GM23338 (cell line): ENCODE measurements at regions not wholly inside any gene's neighbourhood (a gene's known extent, or its start where the extent isn't known, plus 50 kb on each side); places are given as distances from the start of the nearest gene placed in this dataset.

ENCODE experiments used
- ATAC-seq: fragments of 200-7000 bp; cut with Tn5 transposase; 3 replicates; pipeline ENCODE4 v1.9.1; 2020
- DNase-seq: peaks from one replicate; pipeline ENCODE4 v3.0.0-alpha.2; 2015; ENCODE audit warnings: low spot score
- H2AFZ ChIP-seq: fragments of 200-600 bp; sonication (generic); 2 replicates; pipeline ENCODE4 v1.8.0; 2016; ENCODE audit warnings: antibody characterized with exemption, mild to moderate bottlenecking, moderate library complexity
- H3F3A ChIP-seq: fragments of 200-600 bp; sonication (generic); replicated peaks from 2 replicates; pipeline ENCODE4 v1.8.0; 2017; ENCODE audit warnings: antibody characterized with exemption, mixed run types, low read depth
- H3K27ac ChIP-seq: fragments of 200-600 bp; sonication (generic); 2 replicates; pipeline ENCODE4 v1.6.1; 2016; ENCODE audit warnings: low read depth
- H3K27me3 ChIP-seq: fragments of 200-600 bp; sonication (generic); 2 replicates; pipeline ENCODE4 v1.8.0; 2016; ENCODE audit warnings: mild to moderate bottlenecking, mixed run types, moderate library complexity; ENCODE audit not compliant: insufficient read depth
- H3K36me3 ChIP-seq: fragments of 200-600 bp; sonication (generic); 2 replicates; pipeline ENCODE4 v1.8.0; 2016; ENCODE audit warnings: mild to moderate bottlenecking; ENCODE audit not compliant: insufficient read depth
- H3K4me1 ChIP-seq: fragments of 200-600 bp; sonication (generic); 2 replicates; pipeline ENCODE4 v1.8.0; 2016; ENCODE audit warnings: mild to moderate bottlenecking, moderate library complexity; ENCODE audit not compliant: insufficient read depth
- H3K4me2 ChIP-seq: fragments of 200-600 bp; sonication (generic); 2 replicates; pipeline ENCODE4 v1.7.1; 2017; ENCODE audit warnings: mixed run types
- H3K4me3 ChIP-seq: fragments of 200-600 bp; sonication (generic); 2 replicates; pipeline ENCODE4 v1.6.1; 2016; ENCODE audit warnings: mixed run types
- H3K79me2 ChIP-seq: fragments of 200-600 bp; sonication (generic); replicated peaks from 2 replicates; pipeline ENCODE4 v1.8.0; 2017; ENCODE audit warnings: mild to moderate bottlenecking; ENCODE audit not compliant: insufficient read depth
- H3K9me2 ChIP-seq: fragments of 200-600 bp; sonication (generic); 2 replicates; pipeline ENCODE4 v1.8.0; 2017; ENCODE audit not compliant: insufficient read depth
- H4K20me1 ChIP-seq: fragments of 200-600 bp; sonication (generic); replicated peaks from 2 replicates; pipeline ENCODE4 v1.8.0; 2017; ENCODE audit warnings: mild to moderate bottlenecking; ENCODE audit not compliant: insufficient read depth
- H3K27ac Mint-ChIP-seq: 2 replicates; pipeline ENCODE4 v1.8.0; 2020; ENCODE audit warnings: inconsistent platforms, mild to moderate bottlenecking, moderate library complexity, mixed read lengths
- H3K27me3 Mint-ChIP-seq: 3 replicates; pipeline ENCODE4 v1.8.0; 2022; ENCODE audit warnings: low read depth, mild to moderate bottlenecking, moderate library complexity, mixed read lengths, inconsistent platforms; ENCODE audit not compliant: insufficient read depth, poor library complexity
- H3K36me3 Mint-ChIP-seq: 3 replicates; pipeline ENCODE4 v1.8.0; 2021; ENCODE audit warnings: low read depth, mild to moderate bottlenecking, inconsistent platforms, moderate library complexity, mixed read lengths
- H3K4me1 Mint-ChIP-seq: 3 replicates; pipeline ENCODE4 v1.8.0; 2020; ENCODE audit warnings: mild to moderate bottlenecking, inconsistent platforms, mixed read lengths
- H3K4me3 Mint-ChIP-seq: 3 replicates; pipeline ENCODE4 v1.8.0; 2021; ENCODE audit warnings: moderate library complexity, mild to moderate bottlenecking, inconsistent platforms, mixed read lengths
- H3K9me3 Mint-ChIP-seq: 3 replicates; pipeline ENCODE4 v1.8.0; 2020; ENCODE audit warnings: moderate library complexity, mild to moderate bottlenecking, inconsistent platforms, mixed read lengths
- CREB1 ChIP-seq: fragments of 250-450 bp; sonication (Bioruptor Pico); IDR thresholded peaks from 2 replicates; pipeline ENCODE4 v1.5.0; 2020; ENCODE audit warnings: low read depth, mild to moderate bottlenecking, moderate library complexity
- EZH2 ChIP-seq: fragments of 200-600 bp; sonication (generic); IDR thresholded peaks from one replicate; pipeline ENCODE4 v1.8.0; 2017; ENCODE audit warnings: antibody characterized with exemption, mild to moderate bottlenecking, low read depth; ENCODE audit not compliant: unreplicated experiment
- EZH2phosphoT487 ChIP-seq: fragments of 200-600 bp; sonication (generic); IDR thresholded peaks from one replicate; pipeline ENCODE4 v1.8.1; 2018; ENCODE audit warnings: antibody characterized with exemption; ENCODE audit not compliant: unreplicated experiment
- JUNB ChIP-seq: IDR thresholded peaks from one replicate; pipeline ENCODE4 v1.6.1; 2016; ENCODE audit warnings: antibody characterized with exemption; ENCODE audit not compliant: unreplicated experiment
- NANOG ChIP-seq: IDR thresholded peaks from 2 replicates; pipeline ENCODE4 v1.6.1; 2016; ENCODE audit warnings: antibody characterized with exemption, borderline replicate concordance
- POLR2AphosphoS5 ChIP-seq: IDR thresholded peaks from 2 replicates; pipeline ENCODE4 v1.6.1; 2016; ENCODE audit warnings: antibody characterized with exemption, low read depth
- STAT1 ChIP-seq: IDR thresholded peaks from one replicate; pipeline ENCODE4 v1.6.1; 2016; ENCODE audit warnings: antibody characterized with exemption; ENCODE audit not compliant: unreplicated experiment
- ZNF331 ChIP-seq: fragments of 250-450 bp; sonication (Bioruptor Pico); IDR thresholded peaks from 2 replicates; pipeline ENCODE4 v1.5.0; 2020; ENCODE audit warnings: low read depth, mild to moderate bottlenecking, moderate library complexity
- TF ChIP-seq, protein P1 (sequence below): IDR thresholded peaks from 2 replicates; pipeline ENCODE4 v1.6.1; 2016; ENCODE audit warnings: antibody characterized with exemption
- TF ChIP-seq, protein P2 (sequence below), 2 experiments: fragments of 200-600 bp in 1 of 2; sonication (generic) in 1 of 2; conservative IDR thresholded peaks; 2 replicates each; pipeline versions ENCODE4 v1.5.1 to v1.6.1; 2016 to 2017; ENCODE audit warnings: antibody characterized with exemption in 2 of 2, low read depth in 2 of 2, mild to moderate bottlenecking in 2 of 2, moderate library complexity in 1 of 2
- TF ChIP-seq, protein P3 (sequence below): fragments of 250-450 bp; sonication (Bioruptor Pico); IDR thresholded peaks from 2 replicates; pipeline ENCODE4 v1.5.0; 2020; ENCODE audit warnings: mild to moderate bottlenecking, moderate library complexity

DNA sequence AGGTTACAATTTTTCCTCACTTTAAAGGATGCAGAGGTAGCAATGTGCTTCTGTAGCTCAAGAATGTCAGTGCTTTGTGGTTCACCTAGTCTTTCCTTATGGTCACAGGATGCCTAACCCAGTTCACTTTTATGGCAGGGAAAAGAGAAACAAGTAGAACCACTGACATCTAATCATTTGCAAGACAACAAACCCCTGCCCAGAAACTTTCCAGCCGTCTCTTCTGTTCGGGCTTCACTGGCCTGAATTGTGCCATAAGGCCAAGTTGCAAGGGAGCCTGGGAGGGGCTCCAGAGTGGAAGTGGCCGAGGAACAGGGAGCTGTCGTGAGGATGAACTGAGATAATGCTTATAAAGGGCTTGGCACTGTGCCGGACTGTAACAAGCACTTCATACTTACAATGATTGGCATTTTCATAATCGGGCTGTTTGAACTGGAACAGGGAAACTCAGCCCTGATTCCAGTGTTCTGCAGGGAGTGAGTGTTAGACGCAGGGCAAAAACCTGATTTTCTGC, 212.6 kb downstream of the BCAS1 start (continued):
- TF ChIP-seq EZH2: no peak
- TF ChIP-seq STAT1: no peak
- TF ChIP-seq, protein P1, sequence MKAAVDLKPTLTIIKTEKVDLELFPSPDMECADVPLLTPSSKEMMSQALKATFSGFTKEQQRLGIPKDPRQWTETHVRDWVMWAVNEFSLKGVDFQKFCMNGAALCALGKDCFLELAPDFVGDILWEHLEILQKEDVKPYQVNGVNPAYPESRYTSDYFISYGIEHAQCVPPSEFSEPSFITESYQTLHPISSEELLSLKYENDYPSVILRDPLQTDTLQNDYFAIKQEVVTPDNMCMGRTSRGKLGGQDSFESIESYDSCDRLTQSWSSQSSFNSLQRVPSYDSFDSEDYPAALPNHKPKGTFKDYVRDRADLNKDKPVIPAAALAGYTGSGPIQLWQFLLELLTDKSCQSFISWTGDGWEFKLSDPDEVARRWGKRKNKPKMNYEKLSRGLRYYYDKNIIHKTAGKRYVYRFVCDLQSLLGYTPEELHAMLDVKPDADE: no peak
- no peak for TF ChIP-seq EZH2phosphoT487
- TF ChIP-seq, protein P2, sequence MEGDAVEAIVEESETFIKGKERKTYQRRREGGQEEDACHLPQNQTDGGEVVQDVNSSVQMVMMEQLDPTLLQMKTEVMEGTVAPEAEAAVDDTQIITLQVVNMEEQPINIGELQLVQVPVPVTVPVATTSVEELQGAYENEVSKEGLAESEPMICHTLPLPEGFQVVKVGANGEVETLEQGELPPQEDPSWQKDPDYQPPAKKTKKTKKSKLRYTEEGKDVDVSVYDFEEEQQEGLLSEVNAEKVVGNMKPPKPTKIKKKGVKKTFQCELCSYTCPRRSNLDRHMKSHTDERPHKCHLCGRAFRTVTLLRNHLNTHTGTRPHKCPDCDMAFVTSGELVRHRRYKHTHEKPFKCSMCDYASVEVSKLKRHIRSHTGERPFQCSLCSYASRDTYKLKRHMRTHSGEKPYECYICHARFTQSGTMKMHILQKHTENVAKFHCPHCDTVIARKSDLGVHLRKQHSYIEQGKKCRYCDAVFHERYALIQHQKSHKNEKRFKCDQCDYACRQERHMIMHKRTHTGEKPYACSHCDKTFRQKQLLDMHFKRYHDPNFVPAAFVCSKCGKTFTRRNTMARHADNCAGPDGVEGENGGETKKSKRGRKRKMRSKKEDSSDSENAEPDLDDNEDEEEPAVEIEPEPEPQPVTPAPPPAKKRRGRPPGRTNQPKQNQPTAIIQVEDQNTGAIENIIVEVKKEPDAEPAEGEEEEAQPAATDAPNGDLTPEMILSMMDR (conservative IDR thresholded peaks at IDR 0.05; ENCODE audit: low read depth in 2 of 2): no peak

DNA sequence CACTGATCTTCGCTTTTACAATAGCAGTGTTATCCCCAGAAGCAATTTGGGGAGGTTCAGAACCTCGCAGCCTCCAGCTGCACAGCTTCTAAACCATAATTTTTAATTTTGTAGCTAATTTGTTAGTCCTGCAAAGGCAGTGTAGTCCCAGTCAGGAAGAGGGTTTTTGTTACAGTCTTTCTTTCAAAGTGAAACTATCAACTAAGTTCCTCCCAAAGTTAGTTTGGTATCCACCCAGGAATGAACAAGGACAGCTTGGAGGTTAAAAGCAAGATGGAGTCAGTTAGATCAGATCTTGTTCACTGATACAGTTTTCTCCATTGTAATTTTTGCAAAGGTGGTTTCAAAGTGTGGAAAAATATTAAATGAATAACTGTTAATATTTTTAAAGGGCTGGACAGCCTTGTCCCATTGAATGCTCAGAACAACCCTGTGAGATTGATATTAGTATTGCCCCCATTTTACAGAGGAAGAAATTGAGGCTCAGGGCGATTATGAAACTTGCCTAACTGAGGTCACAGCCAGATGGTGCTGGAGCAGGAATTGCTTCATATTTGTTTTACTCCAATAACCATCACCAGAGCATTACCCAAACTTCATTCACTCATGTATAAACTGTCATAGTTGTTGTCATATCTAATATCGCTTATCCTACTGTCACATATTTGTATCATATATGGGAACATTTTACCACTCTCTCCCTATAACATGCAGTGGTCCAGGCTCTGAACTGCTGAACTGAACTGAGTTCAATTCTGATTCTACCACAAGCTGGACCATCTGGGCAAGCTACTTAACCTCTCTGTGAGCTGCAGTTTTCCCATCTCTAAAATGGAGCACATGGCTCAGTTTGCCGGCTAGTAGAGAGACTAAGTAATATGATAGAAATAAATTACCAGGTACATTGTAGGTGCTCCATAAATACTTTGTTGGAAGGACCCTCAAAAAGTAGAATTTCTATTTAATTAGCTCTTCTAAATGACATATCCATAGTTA, 213.8 kb downstream of the BCAS1 start:
- peak overlapping the region; percentile 83; the same call in 1 of the 2 replicates for H2AFZ ChIP-seq
- H3K36me3 Mint-ChIP-seq: peaks cover 8% of the 10 kb centered on the region; the same call in 1 of the 3 replicates
- TF ChIP-seq NANOG (no peak), EZH2 (no peak), JUNB (no peak), POLR2AphosphoS5 (no peak), ZNF331 (CRISPR knock-in tag) (no peak), CREB1 (CRISPR knock-in tag) (no peak), STAT1 (no peak)
- TF ChIP-seq, protein P3, sequence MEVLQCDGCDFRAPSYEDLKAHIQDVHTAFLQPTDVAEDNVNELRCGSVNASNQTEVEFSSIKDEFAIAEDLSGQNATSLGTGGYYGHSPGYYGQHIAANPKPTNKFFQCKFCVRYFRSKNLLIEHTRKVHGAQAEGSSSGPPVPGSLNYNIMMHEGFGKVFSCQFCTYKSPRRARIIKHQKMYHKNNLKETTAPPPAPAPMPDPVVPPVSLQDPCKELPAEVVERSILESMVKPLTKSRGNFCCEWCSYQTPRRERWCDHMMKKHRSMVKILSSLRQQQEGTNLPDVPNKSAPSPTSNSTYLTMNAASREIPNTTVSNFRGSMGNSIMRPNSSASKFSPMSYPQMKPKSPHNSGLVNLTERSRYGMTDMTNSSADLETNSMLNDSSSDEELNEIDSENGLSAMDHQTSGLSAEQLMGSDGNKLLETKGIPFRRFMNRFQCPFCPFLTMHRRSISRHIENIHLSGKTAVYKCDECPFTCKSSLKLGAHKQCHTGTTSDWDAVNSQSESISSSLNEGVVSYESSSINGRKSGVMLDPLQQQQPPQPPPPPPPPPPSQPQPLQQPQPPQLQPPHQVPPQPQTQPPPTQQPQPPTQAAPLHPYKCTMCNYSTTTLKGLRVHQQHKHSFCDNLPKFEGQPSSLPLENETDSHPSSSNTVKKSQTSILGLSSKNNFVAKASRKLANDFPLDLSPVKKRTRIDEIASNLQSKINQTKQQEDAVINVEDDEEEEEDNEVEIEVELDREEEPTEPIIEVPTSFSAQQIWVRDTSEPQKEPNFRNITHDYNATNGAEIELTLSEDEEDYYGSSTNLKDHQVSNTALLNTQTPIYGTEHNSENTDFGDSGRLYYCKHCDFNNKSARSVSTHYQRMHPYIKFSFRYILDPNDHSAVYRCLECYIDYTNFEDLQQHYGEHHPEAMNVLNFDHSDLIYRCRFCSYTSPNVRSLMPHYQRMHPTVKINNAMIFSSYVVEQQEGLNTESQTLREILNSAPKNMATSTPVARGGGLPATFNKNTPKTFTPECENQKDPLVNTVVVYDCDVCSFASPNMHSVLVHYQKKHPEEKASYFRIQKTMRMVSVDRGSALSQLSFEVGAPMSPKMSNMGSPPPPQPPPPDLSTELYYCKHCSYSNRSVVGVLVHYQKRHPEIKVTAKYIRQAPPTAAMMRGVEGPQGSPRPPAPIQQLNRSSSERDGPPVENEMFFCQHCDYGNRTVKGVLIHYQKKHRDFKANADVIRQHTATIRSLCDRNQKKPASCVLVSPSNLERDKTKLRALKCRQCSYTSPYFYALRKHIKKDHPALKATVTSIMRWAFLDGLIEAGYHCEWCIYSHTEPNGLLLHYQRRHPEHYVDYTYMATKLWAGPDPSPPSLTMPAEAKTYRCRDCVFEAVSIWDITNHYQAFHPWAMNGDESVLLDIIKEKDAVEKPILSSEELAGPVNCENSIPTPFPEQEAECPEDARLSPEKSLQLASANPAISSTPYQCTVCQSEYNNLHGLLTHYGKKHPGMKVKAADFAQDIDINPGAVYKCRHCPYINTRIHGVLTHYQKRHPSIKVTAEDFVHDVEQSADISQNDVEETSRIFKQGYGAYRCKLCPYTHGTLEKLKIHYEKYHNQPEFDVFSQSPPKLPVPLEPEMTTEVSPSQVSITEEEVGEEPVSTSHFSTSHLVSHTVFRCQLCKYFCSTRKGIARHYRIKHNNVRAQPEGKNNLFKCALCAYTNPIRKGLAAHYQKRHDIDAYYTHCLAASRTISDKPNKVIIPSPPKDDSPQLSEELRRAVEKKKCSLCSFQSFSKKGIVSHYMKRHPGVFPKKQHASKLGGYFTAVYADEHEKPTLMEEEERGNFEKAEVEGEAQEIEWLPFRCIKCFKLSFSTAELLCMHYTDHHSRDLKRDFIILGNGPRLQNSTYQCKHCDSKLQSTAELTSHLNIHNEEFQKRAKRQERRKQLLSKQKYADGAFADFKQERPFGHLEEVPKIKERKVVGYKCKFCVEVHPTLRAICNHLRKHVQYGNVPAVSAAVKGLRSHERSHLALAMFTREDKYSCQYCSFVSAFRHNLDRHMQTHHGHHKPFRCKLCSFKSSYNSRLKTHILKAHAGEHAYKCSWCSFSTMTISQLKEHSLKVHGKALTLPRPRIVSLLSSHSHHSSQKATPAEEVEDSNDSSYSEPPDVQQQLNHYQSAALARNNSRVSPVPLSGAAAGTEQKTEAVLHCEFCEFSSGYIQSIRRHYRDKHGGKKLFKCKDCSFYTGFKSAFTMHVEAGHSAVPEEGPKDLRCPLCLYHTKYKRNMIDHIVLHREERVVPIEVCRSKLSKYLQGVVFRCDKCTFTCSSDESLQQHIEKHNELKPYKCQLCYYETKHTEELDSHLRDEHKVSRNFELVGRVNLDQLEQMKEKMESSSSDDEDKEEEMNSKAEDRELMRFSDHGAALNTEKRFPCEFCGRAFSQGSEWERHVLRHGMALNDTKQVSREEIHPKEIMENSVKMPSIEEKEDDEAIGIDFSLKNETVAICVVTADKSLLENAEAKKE (CRISPR knock-in tag): no peak
- TF ChIP-seq, protein P1: no peak

More for the DNA sequence above, 213.8 kb downstream of the BCAS1 start:
- no peak overlapping the region for H3K4me3 ChIP-seq
- H4K20me1 ChIP-seq: no peaks in the 10 kb centered on the region
- Mint-ChIP-seq H3K27ac (no peak overlapping the region), H3K9me3 (peaks cover 12% of the 10 kb centered on the region), H3K4me3 (no peak overlapping the region), H3K4me1 (peaks cover 24% of the 10 kb centered on the region), H3K27me3 (peaks cover 7% of the 10 kb centered on the region)
- no peaks in the 10 kb centered on the region for H3F3A ChIP-seq
- H3K9me2 ChIP-seq: no peaks in the 10 kb centered on the region
- no peak for ATAC-seq
- no peaks in the 10 kb centered on the region for H3K36me3 ChIP-seq
- H3K27ac ChIP-seq: no peak overlapping the region
- H3K4me1 ChIP-seq: peaks cover 9% of the 10 kb centered on the region; the same call in 1 of the 2 replicates
- H3K79me2 ChIP-seq: no peaks in the 10 kb centered on the region
- H3K27me3 ChIP-seq: no peaks in the 10 kb centered on the region
- no peak overlapping the region for H3K4me2 ChIP-seq
- DNase-seq: no peak
